NCI-H146 treated with DMSO at 0.1 percent for 48 hours (cell line): ENCODE measurements at regions not wholly inside any gene's neighbourhood (a gene's known extent, or its start where the extent isn't known, plus 50 kb on each side); places are given as distances from the start of the nearest gene placed in this dataset.

Experiments used
- DNase-seq: peaks from one replicate; lab custom pipeline; 2025; ENCODE audit not compliant: unreplicated experiment; lab: John Stamatoyannopoulos, UW

DNA sequence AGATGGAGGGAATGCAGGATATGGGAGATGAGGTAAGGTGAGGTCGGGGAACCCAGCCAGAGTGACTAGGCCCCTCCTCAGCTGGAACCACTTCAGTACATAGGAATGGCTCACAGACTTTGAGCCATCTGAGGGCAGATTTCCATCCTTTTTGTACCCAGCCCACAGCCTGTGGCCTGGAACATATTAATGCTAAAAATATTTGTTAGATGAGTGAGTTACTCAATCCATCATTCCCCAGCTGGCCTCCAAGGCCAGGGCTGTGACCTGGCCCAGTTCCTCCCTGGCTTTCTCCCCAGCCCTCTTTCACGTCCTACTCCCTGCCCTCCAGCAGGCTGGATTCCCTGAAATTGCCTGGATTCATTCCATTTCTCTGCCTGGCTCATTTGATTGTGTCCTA lies 57.2 kb upstream of the PRDM11 start:
- DNase-seq, result no peak

DNA sequence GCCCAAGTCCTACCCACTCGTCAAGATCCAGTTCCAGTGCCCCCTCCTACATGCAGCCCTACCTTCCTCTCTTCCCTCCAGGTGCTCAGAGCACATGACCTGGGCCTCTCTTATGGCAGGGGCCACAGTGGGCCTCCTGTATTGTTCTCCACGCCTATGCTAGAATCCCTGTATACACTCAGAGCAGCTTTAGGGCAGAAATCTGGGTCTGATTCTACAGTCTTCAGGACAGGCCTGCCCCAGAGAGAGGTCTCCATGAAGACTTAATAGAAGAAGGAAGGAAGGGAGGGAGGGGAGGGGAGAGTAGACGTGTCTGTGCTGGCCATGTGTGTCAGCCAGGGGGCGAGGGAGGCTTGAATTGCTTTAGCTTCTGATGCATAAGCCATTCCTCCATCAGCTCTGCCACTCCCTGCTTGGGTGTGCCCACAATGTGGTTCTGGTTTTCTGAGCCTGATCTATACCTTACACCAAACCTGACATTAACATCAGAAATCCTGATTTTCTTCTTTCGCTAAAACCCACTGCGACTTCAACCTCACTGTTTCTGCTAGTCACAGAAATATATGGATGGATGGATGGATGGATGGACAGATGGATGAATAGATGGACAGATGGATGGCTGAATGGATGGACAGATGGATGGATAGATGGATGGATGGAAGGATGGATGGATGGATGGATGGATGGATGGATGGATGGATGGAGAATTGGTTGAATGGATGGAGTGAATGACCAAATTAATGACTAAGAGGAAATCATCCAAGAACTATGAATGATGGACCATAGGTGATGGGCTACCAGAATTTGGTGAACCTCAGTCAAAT lies 56.6 kb upstream of the PRDM11 start:
- peak; percentile 18 for DNase-seq

DNA sequence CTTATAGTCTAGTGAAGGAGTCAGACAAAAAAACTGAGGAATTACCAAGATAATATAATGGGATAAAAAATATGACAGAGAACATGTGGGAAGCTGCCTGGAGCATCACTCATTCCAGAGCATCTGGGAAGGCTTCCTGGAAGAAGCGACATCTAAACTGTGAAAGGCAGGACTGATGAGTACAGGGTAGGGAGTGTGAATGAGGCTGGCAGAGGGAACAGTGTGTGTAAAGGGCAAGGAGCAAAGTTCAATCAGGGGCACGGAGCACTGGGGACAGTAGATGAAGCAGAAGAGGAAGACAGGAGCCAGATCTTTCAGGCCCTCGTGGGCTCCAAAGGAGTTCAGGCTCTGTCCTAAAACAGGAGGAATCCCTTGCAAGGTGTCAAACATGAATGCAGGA lies 55.8 kb upstream of the PRDM11 start:
- no peak for DNase-seq

DNA sequence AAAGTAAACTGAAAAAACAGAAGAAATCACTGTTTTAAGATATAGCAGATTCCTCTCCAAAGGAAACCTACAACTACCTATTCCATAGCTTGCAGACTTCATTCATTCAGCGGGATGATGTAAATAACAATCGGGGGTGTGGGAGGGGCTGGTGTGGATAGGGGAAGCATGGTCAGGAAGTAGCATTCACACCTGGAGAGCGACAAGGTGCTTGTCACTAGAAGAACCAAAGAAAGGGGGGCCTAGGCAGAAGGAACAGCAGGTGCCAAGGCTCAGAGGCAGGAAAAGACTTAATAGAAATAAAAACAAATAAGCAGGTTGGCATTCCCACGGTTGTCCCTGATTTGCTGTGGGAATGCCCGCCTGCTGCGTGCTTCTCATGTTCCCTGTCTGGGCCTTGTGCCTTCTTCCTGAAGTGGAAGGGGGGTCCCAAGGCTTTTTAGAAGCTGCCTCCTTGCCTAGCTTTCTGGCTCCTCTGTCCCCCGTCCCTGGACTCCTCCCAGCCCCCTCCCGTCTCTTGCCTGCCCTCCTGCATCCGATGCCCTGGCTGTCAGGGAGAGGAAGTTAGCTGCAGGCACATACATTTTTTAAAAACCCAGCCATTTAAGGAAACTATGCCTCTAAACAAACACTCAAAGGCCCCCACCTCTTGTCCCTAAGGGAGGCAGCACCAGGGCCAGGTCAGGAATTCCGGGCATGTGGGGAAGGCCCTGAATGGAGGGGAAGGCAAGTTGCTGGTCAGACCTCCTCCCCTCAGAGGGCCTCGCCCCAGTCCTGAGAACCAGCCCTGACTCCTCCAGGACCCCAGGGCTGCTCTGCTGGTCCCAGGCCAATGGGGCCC lies 54.7 kb upstream of the PRDM11 start:
- no peak for DNase-seq

DNA sequence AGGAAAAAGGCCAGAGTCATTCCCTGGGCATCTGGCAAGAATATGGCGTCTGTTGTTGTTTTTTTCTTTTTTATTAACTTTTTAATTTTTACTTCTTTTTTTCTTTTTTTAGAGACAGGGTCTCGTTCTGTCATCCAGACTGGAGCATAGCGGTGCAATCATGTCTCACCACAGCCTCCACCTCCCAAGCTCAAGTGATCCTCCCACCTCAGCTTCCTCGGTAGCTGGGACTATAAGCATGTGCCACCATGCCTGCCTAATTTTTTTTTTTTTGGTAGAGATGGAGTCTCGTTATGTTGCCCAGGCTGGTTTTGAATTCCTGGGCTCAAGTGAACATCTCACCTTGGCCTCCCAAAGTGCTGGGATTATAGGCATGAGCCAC lies 54.0 kb upstream of the PRDM11 start:
- DNase-seq, result no peak

DNA sequence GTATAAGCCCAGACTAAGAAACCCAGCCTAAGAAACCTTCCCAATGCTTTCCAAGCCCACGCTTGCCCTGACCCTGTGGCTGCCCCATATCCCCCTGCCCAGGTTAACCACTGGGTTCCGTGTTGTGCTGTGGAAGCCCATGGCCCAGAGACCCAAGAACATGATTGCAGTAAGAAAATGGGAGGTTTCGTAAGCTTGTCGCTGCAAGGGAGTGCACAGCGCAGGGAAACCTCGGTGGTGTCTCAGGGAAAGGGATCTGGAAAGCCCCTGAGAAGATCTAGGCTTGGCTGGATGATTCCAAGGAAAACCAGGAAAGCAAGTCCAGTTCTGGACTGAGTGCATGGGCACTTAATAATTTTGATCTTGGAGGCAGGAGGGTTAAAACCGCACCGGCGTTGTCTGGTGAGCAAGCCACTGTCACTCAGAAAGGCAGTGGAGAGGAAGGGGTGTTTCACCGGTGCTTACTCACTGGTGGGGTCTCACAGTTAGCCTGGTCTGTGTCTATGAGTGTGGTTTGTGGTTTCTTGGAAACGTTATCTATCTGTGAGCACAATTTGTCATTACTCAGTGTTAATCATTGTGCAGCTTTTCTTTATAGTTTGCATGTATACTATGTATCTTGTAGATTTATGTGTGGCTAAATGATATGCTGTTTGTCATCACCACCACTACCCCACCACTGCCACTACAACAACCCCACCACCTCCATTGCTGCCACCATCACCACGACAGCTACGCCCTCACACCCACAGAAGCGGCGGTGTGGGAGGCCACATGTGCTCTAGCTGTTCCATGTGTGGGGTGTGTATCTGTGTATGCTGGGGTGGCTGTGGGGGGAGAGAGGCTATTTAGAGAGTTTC lies 53.3 kb upstream of the PRDM11 start:
- DNase-seq, result no peak

DNA sequence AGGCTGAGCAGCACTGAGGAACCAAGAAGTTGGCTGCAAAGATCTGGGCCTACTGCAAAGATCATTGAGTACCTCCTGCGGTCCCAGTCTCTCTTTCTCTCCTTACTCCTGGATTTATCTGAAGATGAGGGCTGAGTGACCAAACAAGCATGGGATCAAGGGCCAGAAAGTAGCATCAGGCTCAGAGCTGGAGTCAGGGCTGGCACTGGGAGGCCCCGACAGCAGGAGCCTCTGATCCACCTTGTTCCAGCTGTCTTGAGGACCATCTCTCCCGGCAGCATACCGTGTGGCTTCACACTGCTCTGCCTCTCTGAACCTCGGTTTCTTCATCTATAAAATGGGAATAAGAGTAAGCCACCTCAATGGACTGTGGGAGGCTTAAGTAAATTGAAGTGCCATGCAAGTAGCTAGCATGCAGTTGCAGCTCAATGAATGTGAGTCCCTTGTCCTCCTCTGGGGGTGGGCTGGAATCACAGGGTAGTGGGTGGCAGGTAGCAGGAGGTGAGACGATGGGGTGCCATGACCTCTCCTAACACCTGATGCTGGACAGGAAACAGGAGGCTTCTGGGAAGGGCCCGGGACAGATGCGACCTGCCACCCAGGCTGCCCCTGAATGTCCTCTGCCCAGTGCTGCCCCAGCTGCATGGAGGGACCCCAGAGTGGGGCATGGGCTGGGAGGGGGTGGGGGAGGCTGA lies 52.5 kb upstream of the PRDM11 start:
- DNase-seq, result no peak

GRCh38 chr11:45094958-45095690 lies 51.3 kb upstream of the PRDM11 start:
- no peak for DNase-seq

DNA sequence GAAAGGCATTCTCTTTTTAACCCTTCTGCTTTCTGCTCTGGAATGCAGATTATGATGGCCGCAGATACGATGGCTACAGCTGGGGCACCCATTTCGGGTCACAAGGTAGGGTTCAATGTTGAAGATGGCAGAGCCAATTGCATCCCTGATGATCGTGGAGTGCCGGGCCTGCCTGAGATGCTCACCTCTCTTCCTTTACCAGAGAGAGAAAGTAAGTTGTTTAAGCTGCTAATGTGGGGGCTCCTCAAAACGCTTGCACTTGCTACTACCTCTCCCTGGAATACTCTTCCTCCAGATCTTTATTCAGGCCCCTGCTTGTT lies 50.8 kb upstream of the PRDM11 start:
- DNase-seq, result no peak

GRCh38 chr11:45096636-45097035 lies 49.8 kb upstream of the PRDM11 start:
- no peak for DNase-seq
